Activated naive CD4-positive, alpha-beta T cell treated with anti-CD3 and anti-CD28 coated beads for 36 hours (primary cell): ENCODE measurements at regions not wholly inside any gene's neighbourhood (a gene's known extent, or its start where the extent isn't known, plus 50 kb on each side); places are given as distances from the start of the nearest gene placed in this dataset.
"Not testable (repeated sequence)": the region's sequence is repeated elsewhere in the genome, so short reads cannot be mapped to it uniquely, and the experiment has no call there.

Source experiments
- CTCF ChIA-PET: fragments of 350-600 bp; sonication (Branson Sonifier 250); formaldehyde crosslinking; loops from one replicate; lab custom pipeline; 2021; ENCODE audit warnings: antibody characterized with exemption; lab: Charles Lee
- DNase-seq: peaks from one replicate; pipeline ENCODE4 v3.0.0-alpha.2; 2020
- H3K27ac Mint-ChIP-seq: one replicate; pipeline ENCODE4 v1.8.0; 2021; ENCODE audit warnings: mild to moderate bottlenecking, mixed read lengths
- H3K27me3 Mint-ChIP-seq: one replicate; pipeline ENCODE4 v1.8.0; 2021; ENCODE audit warnings: low read depth, mixed read lengths
- H3K36me3 Mint-ChIP-seq: one replicate; pipeline ENCODE4 v1.8.0; 2021; ENCODE audit warnings: low read depth, mixed read lengths
- H3K4me1 Mint-ChIP-seq: one replicate; pipeline ENCODE4 v1.8.0; 2021; ENCODE audit warnings: low read depth, mixed read lengths
- H3K4me3 Mint-ChIP-seq: one replicate; pipeline ENCODE4 v1.8.0; 2021; ENCODE audit warnings: mild to moderate bottlenecking, moderate library complexity, mixed read lengths
- H3K9me3 Mint-ChIP-seq: one replicate; pipeline ENCODE4 v1.8.0; 2021; ENCODE audit warnings: mixed read lengths
- intact Hi-C: fragments of 100-400 bp; cut with micrococcal nuclease; formaldehyde crosslinking; loops from one replicate; pipeline ENCODE4 v1.15.1; 2023

- H3K4me3 Mint-ChIP-seq, result no peak overlapping the region
- intact Hi-C loops, result no loop called here
- CTCF ChIA-PET, result interaction anchor here (0.8 to 1.2 kb wide), 2 partner anchors 11 to 331 kb away, joined by 3 read pairs; no protein-coding TSS in a partner anchor
- no peaks in the 10 kb centered on the region for H3K27me3 Mint-ChIP-seq
- H3K4me1 Mint-ChIP-seq, result peaks cover 17% of the 10 kb centered on the region
- no peak for DNase-seq
- no peak overlapping the region for H3K27ac Mint-ChIP-seq
- H3K36me3 Mint-ChIP-seq, result peaks cover 1% of the 10 kb centered on the region
- no peaks in the 10 kb centered on the region for H3K9me3 Mint-ChIP-seq
These were observed 50.4 kb downstream of the SHOC1 start for GRCh38 chr9:111744363-111744762.

GRCh38 chr9:111743275-111743674 is 51.5 kb downstream of the SHOC1 start:
- peak overlapping the region; percentile 47 for H3K27ac Mint-ChIP-seq

GRCh38 chr9:111740739-111741138 is 54.0 kb downstream of the SHOC1 start:
- Mint-ChIP-seq H3K4me1 (peaks cover 17% of the 10 kb centered on the region), H3K27me3 (no peaks in the 10 kb centered on the region), H3K9me3 (peaks cover 12% of the 10 kb centered on the region), H3K36me3 (peaks cover 1% of the 10 kb centered on the region), H3K27ac (no peak overlapping the region), H3K4me3 (no peak overlapping the region)
- DNase-seq, result no peak
- CTCF ChIA-PET, result interaction anchor here (1.0 kb wide), 1 partner anchor 19 kb away, joined by 5 read pairs; no protein-coding TSS in a partner anchor
- intact Hi-C loops, result no loop called here

More at GRCh38 chr9:111743275-111743674, 51.5 kb downstream of the SHOC1 start:
- Mint-ChIP-seq H3K4me1 (peaks cover 17% of the 10 kb centered on the region), H3K27me3 (no peaks in the 10 kb centered on the region), H3K9me3 (no peaks in the 10 kb centered on the region), H3K36me3 (peaks cover 1% of the 10 kb centered on the region), H3K4me3 (no peak overlapping the region)
- CTCF ChIA-PET, result interaction anchor here (0.7 to 1.2 kb wide), 6 partner anchors 10 to 261 kb away, joined by 3 to 4 read pairs (median 3); no protein-coding TSS in a partner anchor
- intact Hi-C loops, result loop anchor here (1.0 kb wide), 1 partner anchor 15 kb away; no protein-coding TSS in a partner anchor
- peak; percentile 66 for DNase-seq

- no peaks in the 10 kb centered on the region for H3K4me1 Mint-ChIP-seq
- H3K9me3 Mint-ChIP-seq, result peaks cover 16% of the 10 kb centered on the region
- intact Hi-C loops, result no loop called here
- H3K4me3 Mint-ChIP-seq, result no peak overlapping the region
- H3K36me3 Mint-ChIP-seq, result peaks cover 4% of the 10 kb centered on the region
- no peak for DNase-seq
- H3K27me3 Mint-ChIP-seq, result no peaks in the 10 kb centered on the region
- CTCF ChIA-PET, result interaction anchor here (0.7 kb wide), 1 partner anchor 335 kb away, joined by 3 read pairs; no protein-coding TSS in a partner anchor
- no peak overlapping the region for H3K27ac Mint-ChIP-seq
These were observed 58.0 kb downstream of the SHOC1 start for GRCh38 chr9:111736714-111737113.

GRCh38 chr9:111735344-111735743 is 59.4 kb downstream of the SHOC1 start:
- CTCF ChIA-PET, intact Hi-C loops, DNase-seq, H3K4me3 Mint-ChIP-seq, H3K27me3 Mint-ChIP-seq, H3K36me3 Mint-ChIP-seq, H3K4me1 Mint-ChIP-seq, H3K27ac Mint-ChIP-seq: not testable (repeated sequence)
- peaks cover 17% of the 10 kb centered on the region for H3K9me3 Mint-ChIP-seq

GRCh38 chr9:111731928-111732327 is 62.8 kb downstream of the SHOC1 start:
- intact Hi-C loops, result no loop called here
- H3K9me3 Mint-ChIP-seq, result peaks cover 20% of the 10 kb centered on the region

GRCh38 chr9:111730937-111731567 is 63.7 kb downstream of the SHOC1 start:
- no peak overlapping the region for H3K4me3 Mint-ChIP-seq
- H3K9me3 Mint-ChIP-seq, result peaks cover 12% of the 10 kb centered on the region
- intact Hi-C loops, result no loop called here
- peaks cover 11% of the 10 kb centered on the region for H3K4me1 Mint-ChIP-seq
- no peak overlapping the region for H3K27ac Mint-ChIP-seq
- DNase-seq, result no peak
- peaks cover 13% of the 10 kb centered on the region for H3K36me3 Mint-ChIP-seq
- no peaks in the 10 kb centered on the region for H3K27me3 Mint-ChIP-seq
- CTCF ChIA-PET, result interaction anchor here (0.6 to 1.0 kb wide), 3 partner anchors 13 to 630 kb away, joined by 3 read pairs; no protein-coding TSS in a partner anchor

More at GRCh38 chr9:111731928-111732327, 62.8 kb downstream of the SHOC1 start:
- CTCF ChIA-PET, result no interaction called here
- Mint-ChIP-seq H3K36me3 (peaks cover 13% of the 10 kb centered on the region), H3K4me1 (peaks cover 11% of the 10 kb centered on the region), H3K4me3 (no peak overlapping the region), H3K27ac (no peak overlapping the region), H3K27me3 (no peaks in the 10 kb centered on the region)
- no peak for DNase-seq

GRCh38 chr9:111728617-111729366 is 65.9 kb downstream of the SHOC1 start:
- Mint-ChIP-seq H3K27ac (no peak overlapping the region), H3K4me1 (peaks cover 11% of the 10 kb centered on the region), H3K27me3 (no peaks in the 10 kb centered on the region), H3K9me3 (peaks cover 5% of the 10 kb centered on the region), H3K36me3 (peaks cover 10% of the 10 kb centered on the region), H3K4me3 (no peak overlapping the region)
- DNase-seq, result no peak
- intact Hi-C loops, result loop anchor here (1.0 kb wide), 1 partner anchor 15 kb away; no protein-coding TSS in a partner anchor
- CTCF ChIA-PET, result no interaction called here

GRCh38 chr9:111728143-111728542 is 66.6 kb downstream of the SHOC1 start:
- no peak overlapping the region for H3K4me3 Mint-ChIP-seq
- no peak for DNase-seq
- CTCF ChIA-PET, result no interaction called here
- H3K27ac Mint-ChIP-seq, result no peak overlapping the region
- peaks cover 5% of the 10 kb centered on the region for H3K9me3 Mint-ChIP-seq
- intact Hi-C loops, result loop anchor here (1.0 kb wide), 1 partner anchor 15 kb away; no protein-coding TSS in a partner anchor
- peaks cover 11% of the 10 kb centered on the region for H3K4me1 Mint-ChIP-seq
- no peaks in the 10 kb centered on the region for H3K27me3 Mint-ChIP-seq
- H3K36me3 Mint-ChIP-seq, result peaks cover 10% of the 10 kb centered on the region

- Mint-ChIP-seq H3K36me3 (peaks cover 10% of the 10 kb centered on the region), H3K9me3 (peaks cover 5% of the 10 kb centered on the region), H3K4me3 (no peak overlapping the region), H3K27ac (no peak overlapping the region), H3K4me1 (peaks cover 11% of the 10 kb centered on the region), H3K27me3 (no peaks in the 10 kb centered on the region)
- intact Hi-C loops, result no loop called here
- DNase-seq, result no peak
- CTCF ChIA-PET, result no interaction called here
These were observed 65.5 kb downstream of the GNG10 start for GRCh38 chr9:111726949-111727348.

GRCh38 chr9:111720174-111720573 is 58.8 kb downstream of the GNG10 start:
- no peak for DNase-seq
- H3K4me1 Mint-ChIP-seq, result no peaks in the 10 kb centered on the region
- H3K36me3 Mint-ChIP-seq, result no peaks in the 10 kb centered on the region
- H3K4me3 Mint-ChIP-seq, result no peak overlapping the region
- H3K27me3 Mint-ChIP-seq, result no peaks in the 10 kb centered on the region
- no peak overlapping the region for H3K27ac Mint-ChIP-seq
- intact Hi-C loops, result no loop called here
- H3K9me3 Mint-ChIP-seq, result no peaks in the 10 kb centered on the region
- CTCF ChIA-PET, result no interaction called here
